ENCODE measurements at regions not wholly inside any gene's neighbourhood (a gene's known extent, or its start where the extent isn't known, plus 50 kb on each side); places are given as distances from the start of the nearest gene placed in this dataset.

GRCh38 chr12:108063192-108063591, 65.9 kb upstream of the WSCD2 start:
- DNase-seq = no peak
- no peaks in the 10 kb centered on the region for H3K36me3 Mint-ChIP-seq (ENCODE audit: low read depth)
- H3K4me3 Mint-ChIP-seq = no peak overlapping the region
- POLR2A ChIA-PET = no interaction called here
- no peaks in the 10 kb centered on the region for H3K9me3 Mint-ChIP-seq
- no peak overlapping the region for H3K27ac Mint-ChIP-seq
- CTCF ChIA-PET = interaction anchor here (1.0 to 2.8 kb wide), 4 partner anchors 9 to 449 kb away, joined by 3 to 8 read pairs (median 4); no protein-coding TSS in a partner anchor
- no peaks in the 10 kb centered on the region for H3K4me1 Mint-ChIP-seq
- no peaks in the 10 kb centered on the region for H3K27me3 Mint-ChIP-seq

GRCh38 chr12:108065069-108065468, 64.0 kb upstream of the WSCD2 start:
- H3K36me3 Mint-ChIP-seq (ENCODE audit: low read depth) = no peaks in the 10 kb centered on the region
- no peaks in the 10 kb centered on the region for H3K27me3 Mint-ChIP-seq
- POLR2A ChIA-PET = no interaction called here
- no peaks in the 10 kb centered on the region for H3K4me1 Mint-ChIP-seq
- no peaks in the 10 kb centered on the region for H3K9me3 Mint-ChIP-seq
- CTCF ChIA-PET = interaction anchor here (1.6 to 2.8 kb wide), 2 partner anchors 129 to 392 kb away, joined by 4 to 8 read pairs; no protein-coding TSS in a partner anchor
- no peak for DNase-seq
- H3K4me3 Mint-ChIP-seq = no peak overlapping the region
- H3K27ac Mint-ChIP-seq = no peak overlapping the region

- Mint-ChIP-seq H3K4me3 (no peak overlapping the region), H3K4me1 (no peaks in the 10 kb centered on the region), H3K27ac (no peak overlapping the region), H3K27me3 (no peaks in the 10 kb centered on the region), H3K9me3 (no peaks in the 10 kb centered on the region), H3K36me3 (ENCODE audit: low read depth) (no peaks in the 10 kb centered on the region)
- ChIA-PET CTCF (no interaction called here), POLR2A (no interaction called here)
- DNase-seq = no peak
Measured at GRCh38 chr12:108066583-108067577, 62.2 kb upstream of the WSCD2 start.

GRCh38 chr12:108069651-108070165, 59.4 kb upstream of the WSCD2 start:
- POLR2A ChIA-PET = no interaction called here
- CTCF ChIA-PET = no interaction called here
- Mint-ChIP-seq H3K4me1 (no peaks in the 10 kb centered on the region), H3K4me3 (no peak overlapping the region), H3K9me3 (no peaks in the 10 kb centered on the region), H3K36me3 (ENCODE audit: low read depth) (no peaks in the 10 kb centered on the region), H3K27me3 (no peaks in the 10 kb centered on the region), H3K27ac (no peak overlapping the region)
- no peak for DNase-seq

GRCh38 chr12:108075561-108075960, 53.5 kb upstream of the WSCD2 start:
- no peak overlapping the region for H3K27ac Mint-ChIP-seq
- CTCF ChIA-PET = interaction anchor here (0.7 kb wide), 1 partner anchor 188 kb away, joined by 4 read pairs; no protein-coding TSS in a partner anchor

GRCh38 chr12:108076556-108076955, 52.5 kb upstream of the WSCD2 start:
- Mint-ChIP-seq H3K9me3 (no peaks in the 10 kb centered on the region), H3K4me3 (no peak overlapping the region)
- CTCF ChIA-PET = no interaction called here

More at GRCh38 chr12:108075561-108075960, 53.5 kb upstream of the WSCD2 start:
- DNase-seq = no peak
- no peaks in the 10 kb centered on the region for H3K9me3 Mint-ChIP-seq
- H3K4me1 Mint-ChIP-seq = no peaks in the 10 kb centered on the region
- H3K36me3 Mint-ChIP-seq (ENCODE audit: low read depth) = no peaks in the 10 kb centered on the region
- H3K27me3 Mint-ChIP-seq = peaks cover 2% of the 10 kb centered on the region
- no peak overlapping the region for H3K4me3 Mint-ChIP-seq
- POLR2A ChIA-PET = no interaction called here

GRCh38 chr12:108078428-108078827, 50.7 kb upstream of the WSCD2 start:
- no peak for DNase-seq
- ChIA-PET POLR2A (no interaction called here), CTCF (no interaction called here)
- Mint-ChIP-seq H3K4me1 (no peaks in the 10 kb centered on the region), H3K27me3 (peaks cover 2% of the 10 kb centered on the region), H3K4me3 (no peak overlapping the region), H3K9me3 (no peaks in the 10 kb centered on the region), H3K36me3 (ENCODE audit: low read depth) (no peaks in the 10 kb centered on the region), H3K27ac (no peak overlapping the region)

More at GRCh38 chr12:108076556-108076955, 52.5 kb upstream of the WSCD2 start:
- H3K4me1 Mint-ChIP-seq = no peaks in the 10 kb centered on the region
- no peak overlapping the region for H3K27ac Mint-ChIP-seq
- DNase-seq = no peak
- H3K27me3 Mint-ChIP-seq = peaks cover 2% of the 10 kb centered on the region
- POLR2A ChIA-PET = no interaction called here
- H3K36me3 Mint-ChIP-seq (ENCODE audit: low read depth) = no peaks in the 10 kb centered on the region
